Mucosa of descending colon (tissue), 3 donors: ENCODE measurements at regions not wholly inside any gene's neighbourhood (a gene's known extent, or its start where the extent isn't known, plus 50 kb on each side); places are given as distances from the start of the nearest gene placed in this dataset.

Source experiments
- ATAC-seq: fragments of 200-7000 bp; cut with Tn5 transposase; one replicate; pipeline ENCODE4 v1.9.1; 2020; ENCODE audit warnings: mild to moderate bottlenecking, moderate library complexity
- DNase-seq, 3 donors: peaks; one replicate each; pipeline ENCODE4 v3.0.0-alpha.2; 2020
- H3K36me3 ChIP-seq: fragments of 200-600 bp; one replicate; pipeline ENCODE4 v1.8.0; 2021; ENCODE audit warnings: low read depth, mild to moderate bottlenecking
- H3K4me1 ChIP-seq: fragments of 200-600 bp; one replicate; pipeline ENCODE4 v1.8.0; 2021; ENCODE audit warnings: low read depth, mild to moderate bottlenecking
- H3K4me3 ChIP-seq: fragments of 200-600 bp; one replicate; pipeline ENCODE4 v1.8.0; 2021; ENCODE audit warnings: mild to moderate bottlenecking
- H3K9me3 ChIP-seq: fragments of 200-600 bp; one replicate; pipeline ENCODE4 v1.8.0; 2021; ENCODE audit warnings: mild to moderate bottlenecking
- intact Hi-C, 2 donors: fragments of 100-400 bp; cut with DNase I in 1 of 2; cut with micrococcal nuclease in 1 of 2; formaldehyde crosslinking; loops; one replicate each; pipeline versions ENCODE4 v1.11.0 to v1.11.1; 2022; cut with DNase I, micrococcal nuclease
- TF ChIP-seq, protein P1 (sequence below): fragments of 200-600 bp; IDR thresholded peaks from one replicate; pipeline ENCODE4 v1.8.0; 2022; ENCODE audit warnings: antibody characterized with exemption, mild to moderate bottlenecking
- donor health status: DM: no; HTN: no; CAD: no; lungs with moderate emphysema.
- donor health status: DM: no; HTN: no; CAD: no.
- donor health status: DM: no; HTN: yes; CAD: no.

DNA sequence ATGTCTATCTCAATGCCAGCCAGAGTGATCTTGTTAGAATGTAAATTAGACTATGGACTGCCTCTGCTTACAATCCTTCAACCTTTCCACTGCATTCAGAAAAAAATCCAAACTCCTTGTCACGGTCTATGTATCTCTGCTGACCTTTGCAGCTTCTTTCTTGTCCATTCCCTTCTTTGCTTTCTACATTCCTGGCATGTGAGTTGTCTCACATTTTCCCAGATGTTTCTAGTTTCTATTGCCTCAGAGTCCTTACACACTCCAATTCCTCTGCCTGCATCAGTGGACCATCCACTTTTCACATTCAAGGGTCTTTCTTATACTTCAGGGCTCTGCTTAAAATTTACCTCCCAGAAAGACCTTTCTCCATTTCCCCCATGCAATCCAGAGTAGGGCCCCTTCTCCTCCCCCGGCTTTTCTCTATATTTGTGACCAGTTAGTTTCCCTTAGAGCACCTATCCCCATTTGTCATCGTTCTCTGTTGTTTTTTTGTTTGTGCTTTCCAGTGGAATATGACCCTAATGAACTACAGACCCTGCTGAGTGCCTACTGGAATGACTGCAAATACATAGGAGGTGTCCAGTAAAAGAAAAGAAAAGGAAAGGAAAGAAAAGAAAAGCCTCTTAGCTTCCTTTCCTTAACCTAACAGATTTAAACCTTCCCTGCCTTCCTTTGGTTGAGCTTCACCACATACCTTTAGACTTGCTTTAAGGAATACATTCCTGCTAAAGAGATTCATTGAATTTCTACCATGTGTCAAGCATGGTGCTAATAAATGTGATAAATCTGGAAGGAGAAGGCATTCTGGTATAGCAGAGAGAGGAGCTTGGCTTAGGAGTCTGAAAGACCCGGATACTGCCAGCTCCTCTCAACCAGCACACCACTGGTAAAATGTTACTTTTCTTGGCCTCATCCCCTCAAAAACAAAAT lies 102.0 kb downstream of the DIRAS3 start:
- Histone ChIP-seq H3K4me1 (no peaks in the 10 kb centered on the region), H3K4me3 (no peak overlapping the region), H3K9me3 (no peaks in the 10 kb centered on the region), H3K36me3 (no peaks in the 10 kb centered on the region)
- TF ChIP-seq, protein P1, sequence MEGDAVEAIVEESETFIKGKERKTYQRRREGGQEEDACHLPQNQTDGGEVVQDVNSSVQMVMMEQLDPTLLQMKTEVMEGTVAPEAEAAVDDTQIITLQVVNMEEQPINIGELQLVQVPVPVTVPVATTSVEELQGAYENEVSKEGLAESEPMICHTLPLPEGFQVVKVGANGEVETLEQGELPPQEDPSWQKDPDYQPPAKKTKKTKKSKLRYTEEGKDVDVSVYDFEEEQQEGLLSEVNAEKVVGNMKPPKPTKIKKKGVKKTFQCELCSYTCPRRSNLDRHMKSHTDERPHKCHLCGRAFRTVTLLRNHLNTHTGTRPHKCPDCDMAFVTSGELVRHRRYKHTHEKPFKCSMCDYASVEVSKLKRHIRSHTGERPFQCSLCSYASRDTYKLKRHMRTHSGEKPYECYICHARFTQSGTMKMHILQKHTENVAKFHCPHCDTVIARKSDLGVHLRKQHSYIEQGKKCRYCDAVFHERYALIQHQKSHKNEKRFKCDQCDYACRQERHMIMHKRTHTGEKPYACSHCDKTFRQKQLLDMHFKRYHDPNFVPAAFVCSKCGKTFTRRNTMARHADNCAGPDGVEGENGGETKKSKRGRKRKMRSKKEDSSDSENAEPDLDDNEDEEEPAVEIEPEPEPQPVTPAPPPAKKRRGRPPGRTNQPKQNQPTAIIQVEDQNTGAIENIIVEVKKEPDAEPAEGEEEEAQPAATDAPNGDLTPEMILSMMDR: no peak
- DNase-seq (no peak), ATAC-seq (no peak)
- intact Hi-C loops: no loop called here

GRCh38 chr1:67947114-67947513 lies 103.3 kb downstream of the DIRAS3 start:
- Histone ChIP-seq H3K36me3 (no peaks in the 10 kb centered on the region), H3K4me1 (no peaks in the 10 kb centered on the region), H3K4me3 (no peak overlapping the region), H3K9me3 (no peaks in the 10 kb centered on the region)
- intact Hi-C loops: no loop called here
- TF ChIP-seq, protein P1: no peak
- no peak for ATAC-seq
- DNase-seq: no peak

- no peak overlapping the region for H3K4me3 ChIP-seq
- TF ChIP-seq, protein P1: no peak
- intact Hi-C loops: no loop called here
- no peaks in the 10 kb centered on the region for H3K4me1 ChIP-seq
- ATAC-seq (no peak), DNase-seq (no peak)
- no peaks in the 10 kb centered on the region for H3K36me3 ChIP-seq
- no peaks in the 10 kb centered on the region for H3K9me3 ChIP-seq
These were observed 104.6 kb downstream of the DIRAS3 start for GRCh38 chr1:67945733-67946374.

DNA sequence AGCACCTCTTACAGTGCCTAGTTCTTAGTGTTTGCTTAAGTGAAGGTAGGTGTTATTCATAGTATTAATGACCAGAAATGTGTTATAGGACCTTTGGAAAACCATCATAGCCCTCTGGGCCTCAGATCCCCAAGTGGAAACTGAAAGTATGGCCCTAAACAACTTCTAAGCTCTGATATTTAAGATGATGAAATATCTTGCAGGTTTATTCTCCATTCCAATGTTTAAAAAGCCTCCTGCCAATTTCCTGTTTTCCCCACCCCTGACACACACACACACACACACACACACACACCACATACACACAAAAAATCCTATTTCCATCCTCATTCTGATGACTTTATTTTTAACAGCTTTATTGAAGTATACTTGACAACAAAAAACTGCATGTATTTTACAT lies 108.2 kb downstream of the DIRAS3 start:
- Histone ChIP-seq H3K36me3 (no peaks in the 10 kb centered on the region), H3K9me3 (no peaks in the 10 kb centered on the region), H3K4me1 (no peaks in the 10 kb centered on the region), H3K4me3 (no peak overlapping the region)
- no peak for DNase-seq
- ATAC-seq: no peak
- TF ChIP-seq, protein P1: no peak
- intact Hi-C loops: no loop called here

DNA sequence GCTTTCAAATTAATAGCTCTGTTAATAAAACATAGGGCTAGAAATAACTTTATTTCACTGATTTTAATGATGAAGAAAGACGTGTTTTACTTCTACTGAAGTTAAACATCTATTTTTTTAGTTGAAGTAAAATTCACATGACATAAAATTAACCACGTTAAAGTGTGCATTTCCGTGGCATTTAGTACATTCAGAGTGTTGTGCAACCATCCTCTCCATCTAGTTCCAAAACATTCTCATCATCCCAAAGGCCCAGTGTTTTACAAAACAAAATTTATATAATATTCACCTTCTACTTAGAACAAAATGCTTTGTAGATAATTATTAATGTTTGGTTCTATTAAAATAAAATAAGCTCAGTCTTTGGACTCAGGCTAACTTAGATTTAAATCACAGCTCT lies 108.5 kb upstream of the GNG12 start:
- no peaks in the 10 kb centered on the region for H3K9me3 ChIP-seq
- H3K36me3 ChIP-seq: no peaks in the 10 kb centered on the region
- ATAC-seq (no peak), DNase-seq (no peak)
- TF ChIP-seq, protein P1: no peak
- intact Hi-C loops: no loop called here
- H3K4me1 ChIP-seq: no peaks in the 10 kb centered on the region
- H3K4me3 ChIP-seq: no peak overlapping the region
